ENCODE measurements at regions not wholly inside any gene's neighbourhood (a gene's known extent, or its start where the extent isn't known, plus 50 kb on each side); places are given as distances from the start of the nearest gene placed in this dataset.
"Not testable (repeated sequence)": the region's sequence is repeated elsewhere in the genome, so short reads cannot be mapped to it uniquely, and the experiment has no call there.

GRCh38 chr1:145482214-145482860, 56.9 kb upstream of the NBPF20 start:
- H3K18ac ChIP-seq (ENCODE audit: low read depth in 1 of 2, low read length in 2 of 2); H2BK120ac ChIP-seq (ENCODE audit: low read depth, low read length); H3K9ac ChIP-seq (ENCODE audit: low read length); H3K27me3 ChIP-seq (ENCODE audit: control insufficient read depth in 1 of 2, insufficient read depth in 1 of 2, low read length in 2 of 2); H2BK12ac ChIP-seq (ENCODE audit: low read length in 2 of 2); H3K4me2 ChIP-seq (ENCODE audit: low read length, poor library complexity, severe bottlenecking); H3K4me3 ChIP-seq (ENCODE audit: insufficient read depth in 1 of 2, low read depth in 1 of 2, low read length in 2 of 2); H4K8ac ChIP-seq (ENCODE audit: low read length); H2AK5ac ChIP-seq (ENCODE audit: low read length, severe bottlenecking); H3K14ac ChIP-seq (ENCODE audit: low read length in 2 of 2); H3K36me3 ChIP-seq (ENCODE audit: control insufficient read depth in 1 of 2, insufficient read depth in 2 of 2, low read depth in 1 of 2, low read length in 2 of 2); H3K79me1 ChIP-seq (replicated peaks; ENCODE audit: low read length, poor library complexity, severe bottlenecking); DNase-seq; H3K23ac ChIP-seq (ENCODE audit: low read length in 2 of 2); H4K91ac ChIP-seq (ENCODE audit: low read length); H3K27ac ChIP-seq (ENCODE audit: low read length, poor library complexity, severe bottlenecking); H2BK15ac ChIP-seq (ENCODE audit: low read depth, poor library complexity, severe bottlenecking); H3K4ac ChIP-seq (ENCODE audit: low read depth in 1 of 2, low read length in 2 of 2); H3K4me1 ChIP-seq (ENCODE audit: control insufficient read depth, insufficient read depth, low read depth, low read length); H2AFZ ChIP-seq (ENCODE audit: low read depth, low read length); H3K9me3 ChIP-seq (ENCODE audit: control insufficient read depth, low read length); H2BK5ac ChIP-seq (ENCODE audit: low read depth, low read length, poor library complexity, severe bottlenecking): not testable (repeated sequence)
- 0% methylated on average over 1 of the region's 8 CpGs for WGBS

DNA sequence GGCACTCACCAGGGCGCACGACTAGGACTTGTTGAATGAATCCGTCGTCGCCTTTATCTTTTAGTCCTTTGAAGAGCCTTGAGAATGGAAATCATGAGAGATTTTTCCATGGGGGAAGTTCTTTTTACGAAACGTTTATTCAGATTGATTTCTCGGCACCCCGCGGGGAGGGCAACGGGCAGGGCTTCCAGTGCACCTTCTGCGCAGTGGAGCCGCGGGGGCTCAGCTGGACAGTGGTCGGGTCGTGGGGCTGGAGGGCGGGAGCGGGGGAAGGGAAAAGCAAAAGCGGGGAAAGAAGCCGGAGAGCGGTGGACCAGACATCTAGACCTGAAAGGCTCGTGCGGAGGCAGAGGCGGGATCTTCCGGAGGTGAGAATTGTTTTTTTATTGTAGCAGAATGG, 50.6 kb upstream of the NBPF20 start:
- WGBS, result under 1% methylated on average over 11 of the region's 25 CpGs
- not testable (repeated sequence) for H3K9me3 ChIP-seq (ENCODE audit: control insufficient read depth, low read length)

DNA sequence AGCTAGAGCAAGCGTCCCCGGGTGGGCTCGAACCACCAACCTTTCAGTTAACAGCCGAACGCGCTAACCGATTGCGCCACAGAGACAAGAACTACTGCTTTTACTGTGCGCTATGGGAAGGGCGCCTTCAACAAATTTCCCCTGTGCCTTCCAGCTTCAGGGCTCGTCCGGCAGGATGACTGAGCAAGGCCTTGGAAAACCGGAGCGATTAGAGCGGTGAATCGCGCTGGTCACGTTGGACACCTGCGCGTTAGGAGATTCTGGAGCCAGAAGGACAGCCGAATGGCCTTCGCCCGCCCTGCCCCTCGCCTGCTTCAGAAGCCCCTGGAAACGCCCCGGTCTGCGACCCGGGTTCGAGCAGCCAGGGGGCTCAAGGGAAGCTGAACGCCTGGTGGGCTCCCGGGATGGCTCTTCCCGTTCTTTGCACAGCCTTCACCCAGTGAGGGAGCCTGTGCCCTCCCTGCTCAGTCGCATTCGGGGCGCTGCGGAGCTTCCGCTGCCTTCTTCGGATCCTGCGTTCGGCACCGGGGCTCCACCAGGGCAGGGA, 50.0 kb upstream of the NBPF20 start:
- not testable (repeated sequence) for H3K9ac ChIP-seq (ENCODE audit: low read length); H3K4ac ChIP-seq (ENCODE audit: low read depth in 1 of 2, low read length in 2 of 2); H2BK15ac ChIP-seq (ENCODE audit: low read depth, poor library complexity, severe bottlenecking); H3K23ac ChIP-seq (ENCODE audit: low read length in 2 of 2); H3K27ac ChIP-seq (ENCODE audit: low read length, poor library complexity, severe bottlenecking); H3K27me3 ChIP-seq (ENCODE audit: control insufficient read depth in 1 of 2, insufficient read depth in 1 of 2, low read length in 2 of 2); H3K4me2 ChIP-seq (ENCODE audit: low read length, poor library complexity, severe bottlenecking); H3K36me3 ChIP-seq (ENCODE audit: control insufficient read depth in 1 of 2, insufficient read depth in 2 of 2, low read depth in 1 of 2, low read length in 2 of 2); H3K4me1 ChIP-seq (ENCODE audit: control insufficient read depth, insufficient read depth, low read depth, low read length); H3K79me1 ChIP-seq (replicated peaks; ENCODE audit: low read length, poor library complexity, severe bottlenecking); H2AFZ ChIP-seq (ENCODE audit: low read depth, low read length); H3K9me3 ChIP-seq (ENCODE audit: control insufficient read depth, low read length); H2AK5ac ChIP-seq (ENCODE audit: low read length, severe bottlenecking); H4K91ac ChIP-seq (ENCODE audit: low read length); H2BK5ac ChIP-seq (ENCODE audit: low read depth, low read length, poor library complexity, severe bottlenecking); H3K14ac ChIP-seq (ENCODE audit: low read length in 2 of 2); H3K18ac ChIP-seq (ENCODE audit: low read depth in 1 of 2, low read length in 2 of 2); H4K8ac ChIP-seq (ENCODE audit: low read length); H2BK12ac ChIP-seq (ENCODE audit: low read length in 2 of 2); H2BK120ac ChIP-seq (ENCODE audit: low read depth, low read length)
- H3K4me3 ChIP-seq (ENCODE audit: insufficient read depth in 1 of 2, low read depth in 1 of 2, low read length in 2 of 2), result peak overlapping the region in 1 of 2 experiments; percentile 63
- WGBS, result 5% methylated on average over 17 of the region's 41 CpGs
- peak; percentile 34 for DNase-seq

More for the DNA sequence above, 50.6 kb upstream of the NBPF20 start:
- not testable (repeated sequence) for H4K8ac ChIP-seq (ENCODE audit: low read length); H3K9ac ChIP-seq (ENCODE audit: low read length); H3K36me3 ChIP-seq (ENCODE audit: control insufficient read depth in 1 of 2, insufficient read depth in 2 of 2, low read depth in 1 of 2, low read length in 2 of 2); H2AFZ ChIP-seq (ENCODE audit: low read depth, low read length); H3K27me3 ChIP-seq (ENCODE audit: control insufficient read depth in 1 of 2, insufficient read depth in 1 of 2, low read length in 2 of 2); H2AK5ac ChIP-seq (ENCODE audit: low read length, severe bottlenecking); H3K4ac ChIP-seq (ENCODE audit: low read depth in 1 of 2, low read length in 2 of 2); H2BK15ac ChIP-seq (ENCODE audit: low read depth, poor library complexity, severe bottlenecking); DNase-seq; H2BK12ac ChIP-seq (ENCODE audit: low read length in 2 of 2); H2BK5ac ChIP-seq (ENCODE audit: low read depth, low read length, poor library complexity, severe bottlenecking); H3K23ac ChIP-seq (ENCODE audit: low read length in 2 of 2); H3K18ac ChIP-seq (ENCODE audit: low read depth in 1 of 2, low read length in 2 of 2); H3K4me1 ChIP-seq (ENCODE audit: control insufficient read depth, insufficient read depth, low read depth, low read length); H2BK120ac ChIP-seq (ENCODE audit: low read depth, low read length); H3K27ac ChIP-seq (ENCODE audit: low read length, poor library complexity, severe bottlenecking); H3K79me1 ChIP-seq (replicated peaks; ENCODE audit: low read length, poor library complexity, severe bottlenecking); H4K91ac ChIP-seq (ENCODE audit: low read length); H3K14ac ChIP-seq (ENCODE audit: low read length in 2 of 2)
- Histone ChIP-seq H3K4me2 (ENCODE audit: low read length, poor library complexity, severe bottlenecking) (peak overlapping the region; percentile 53), H3K4me3 (ENCODE audit: insufficient read depth in 1 of 2, low read depth in 1 of 2, low read length in 2 of 2) (peak overlapping the region in 1 of 2 experiments; percentile 63)
